B cell (primary cell): ENCODE measurements at regions not wholly inside any gene's neighbourhood (a gene's known extent, or its start where the extent isn't known, plus 50 kb on each side); places are given as distances from the start of the nearest gene placed in this dataset.

Source experiments
- ATAC-seq: fragments of 200-7000 bp; cut with Tn5 transposase; one replicate; pipeline ENCODE4 v1.10.0; 2021; ENCODE audit warnings: low read depth, mild to moderate bottlenecking, moderate number of reproducible peaks, moderate library complexity
- CTCF ChIA-PET: fragments of 350-600 bp; sonication (Branson Sonifier 250); formaldehyde crosslinking; loops from one replicate; lab custom pipeline; 2021; ENCODE audit warnings: antibody characterized with exemption, inconsistent platforms; lab: Charles Lee
- POLR2A ChIA-PET: fragments of 350-600 bp; sonication (Branson Sonifier 250); formaldehyde crosslinking; loops from one replicate; lab custom pipeline; 2021; ENCODE audit warnings: antibody characterized with exemption; lab: Charles Lee
- DNase-seq: peaks from one replicate; pipeline ENCODE4 v3.0.0; 2013
- H2AFZ ChIP-seq: 2 replicates; pipeline ENCODE4 v1.6.1; 2012; ENCODE audit warnings: mild to moderate bottlenecking, low read depth, low read length; ENCODE audit not compliant: insufficient read depth, poor library complexity, severe bottlenecking
- H3K27ac ChIP-seq, 2 donors: 1 replicate in 1 of 2; 2 replicates in 1 of 2; pipeline ENCODE4 v1.5.1; 2012 to 2013; ENCODE audit warnings: low read length in 2 of 2, mild to moderate bottlenecking in 2 of 2, moderate library complexity in 1 of 2
- H3K27me3 ChIP-seq, 4 experiments: fragments of 200-600 bp in 1 of 4; sonication (generic) in 1 of 4; replicated peaks in 1 of 4; 1 replicate in 2 of 4; 2 replicates in 2 of 4; pipeline versions ENCODE4 v1.6.1 to v1.7.0; 2013 to 2016; ENCODE audit warnings: low read length in 3 of 4, mild to moderate bottlenecking in 2 of 4, mixed read lengths in 1 of 4, moderate library complexity in 1 of 4; ENCODE audit not compliant: insufficient read depth in 4 of 4, control insufficient read depth in 3 of 4; ENCODE audit errors: control extremely low read depth in 1 of 4
- H3K36me3 ChIP-seq, 2 experiments: replicated peaks in 1 of 2; 1 replicate in 1 of 2; 2 replicates in 1 of 2; pipeline versions ENCODE4 v1.6.1 to v1.7.1; 2013; ENCODE audit warnings: low read length in 1 of 2; ENCODE audit not compliant: insufficient read depth in 2 of 2, control insufficient read depth in 1 of 2; ENCODE audit errors: control extremely low read depth in 1 of 2, extremely low read depth in 1 of 2
- H3K4me1 ChIP-seq, 2 donors: fragments of 200-600 bp in 1 of 2; sonication (generic) in 1 of 2; 1 replicate in 1 of 2; 2 replicates in 1 of 2; pipeline versions ENCODE4 v1.5.1 to v1.6.1; 2013 to 2017; ENCODE audit warnings: low read length in 2 of 2; ENCODE audit not compliant: control insufficient read depth in 2 of 2, insufficient read depth in 2 of 2
- H3K4me2 ChIP-seq: replicated peaks from 2 replicates; pipeline ENCODE3; 2012; ENCODE audit warnings: mild to moderate bottlenecking, low read depth, low read length; ENCODE audit not compliant: poor library complexity, severe bottlenecking
- H3K4me3 ChIP-seq, 5 experiments: fragments of 200-600 bp in 1 of 5; sonication (generic) in 1 of 5; 1 replicate in 3 of 5; 2 replicates in 2 of 5; pipeline versions ENCODE4 v1.5.1 to v1.7.0; 2011 to 2016; ENCODE audit warnings: low read length in 4 of 5, mild to moderate bottlenecking in 4 of 5, low read depth in 2 of 5, control low read depth in 1 of 5, moderate library complexity in 1 of 5; ENCODE audit not compliant: insufficient read depth in 1 of 5; ENCODE audit errors: control extremely low read depth in 1 of 5, extremely low read depth in 1 of 5
- H3K79me2 ChIP-seq: fragments of 200-600 bp; sonication (generic); one replicate; pipeline ENCODE4 v1.6.0; 2016; ENCODE audit warnings: low read length; ENCODE audit not compliant: control insufficient read depth, insufficient read depth
- H3K9ac ChIP-seq: fragments of 200-600 bp; sonication (generic); 2 replicates; pipeline ENCODE4 v1.6.1; 2017; ENCODE audit warnings: mild to moderate bottlenecking, low read length, moderate library complexity
- H3K9me3 ChIP-seq, 3 donors: one replicate each; pipeline versions ENCODE4 v1.6.1 to v1.7.1; 2013; ENCODE audit warnings: low read length in 2 of 3; ENCODE audit not compliant: control insufficient read depth in 2 of 3, insufficient read depth in 1 of 3; ENCODE audit errors: control extremely low read depth in 1 of 3
- H4K20me1 ChIP-seq: 2 replicates; pipeline ENCODE4 v1.6.0; 2012; ENCODE audit warnings: mild to moderate bottlenecking, low read length; ENCODE audit not compliant: insufficient read depth, control insufficient read depth, poor library complexity, severe bottlenecking
- H3K27ac Mint-ChIP-seq: one replicate; pipeline ENCODE4 v1.8.0; 2021; ENCODE audit warnings: mixed read lengths
- H3K27me3 Mint-ChIP-seq: one replicate; pipeline ENCODE4 v1.8.0; 2021; ENCODE audit warnings: mixed read lengths
- H3K4me1 Mint-ChIP-seq: one replicate; pipeline ENCODE4 v1.8.0; 2021; ENCODE audit warnings: mixed read lengths
- H3K4me3 Mint-ChIP-seq: one replicate; pipeline ENCODE4 v1.8.0; 2021; ENCODE audit warnings: mixed read lengths
- H3K9me3 Mint-ChIP-seq: one replicate; pipeline ENCODE4 v1.8.0; 2022; ENCODE audit warnings: mixed read lengths; ENCODE audit not compliant: insufficient read depth
- CTCF ChIP-seq: fragments of 200-600 bp; IDR thresholded peaks from one replicate; pipeline ENCODE4 v1.8.0; 2022; ENCODE audit warnings: antibody characterized with exemption, mild to moderate bottlenecking
- EZH2 ChIP-seq: IDR thresholded peaks from 2 replicates; pipeline ENCODE4 v1.6.1; 2012; ENCODE audit warnings: borderline replicate concordance, low read depth, mild to moderate bottlenecking, moderate library complexity, low read length; ENCODE audit not compliant: insufficient read depth, poor library complexity, severe bottlenecking
- WGBS: methylation state at CpG from one replicate; pipeline ENCODE4 v1.1.5; 2013; ENCODE audit warnings: missing lambda C conversion rate; ENCODE audit not compliant: insufficient coverage; 5-methylcytosine and 5-hydroxymethylcytosine counted together
- intact Hi-C: fragments of 100-400 bp; cut with micrococcal nuclease; formaldehyde crosslinking; loops from one replicate; pipeline ENCODE4 v1.10.0; 2022

DNA sequence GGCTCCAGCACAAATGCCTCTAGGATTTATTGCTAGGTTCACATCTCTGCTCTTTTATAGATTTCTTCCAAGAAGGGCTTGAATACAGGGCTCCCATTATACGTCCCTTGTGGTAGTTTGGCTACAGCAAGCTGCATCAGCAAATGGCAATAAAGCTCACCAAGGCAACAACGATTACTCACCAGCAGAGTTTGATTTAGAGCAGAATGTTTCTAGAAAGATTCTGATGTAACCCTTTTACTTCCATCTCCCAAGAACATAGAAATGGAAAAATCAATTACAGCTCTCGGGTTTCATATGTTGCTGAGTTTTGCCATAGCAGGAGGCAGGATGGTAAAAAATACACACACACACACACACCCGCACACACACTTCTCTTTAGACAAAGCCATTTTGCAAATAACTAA, 124.2 kb upstream of the TNPO1 start:
- peaks cover 29% of the 10 kb centered on the region for H3K27me3 Mint-ChIP-seq
- 100% methylated on average over 1 of the region's 4 CpGs for WGBS

DNA sequence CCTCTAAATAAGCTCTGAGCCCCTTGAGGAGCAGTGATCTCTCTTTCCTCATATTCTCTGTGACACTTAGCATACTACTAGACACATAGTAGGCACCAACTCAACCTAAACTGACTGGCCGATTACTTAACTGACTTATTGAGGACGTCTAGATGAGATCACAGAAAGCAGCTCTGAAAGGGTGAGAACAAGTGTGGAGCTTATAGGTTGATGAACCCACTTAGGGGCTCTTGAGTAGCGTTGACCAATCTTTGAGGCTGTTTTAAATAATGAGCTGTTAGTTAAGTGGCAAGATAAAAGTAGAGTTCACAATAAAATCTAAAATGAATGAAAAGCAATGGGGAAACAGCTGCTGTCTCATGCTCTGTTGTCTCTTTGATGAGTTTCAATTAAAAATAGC, 124.7 kb upstream of the TNPO1 start:
- peaks cover 29% of the 10 kb centered on the region for H3K27me3 Mint-ChIP-seq
- Histone ChIP-seq H3K36me3 (no peaks in the 10 kb centered on the region), H4K20me1 (no peaks in the 10 kb centered on the region), H3K4me1 (no peaks in the 10 kb centered on the region), H3K79me2 (no peaks in the 10 kb centered on the region), H3K9ac (no peak overlapping the region), H2AFZ (no peak overlapping the region), H3K4me3 (no peak overlapping the region), H3K4me2 (no peak overlapping the region), H3K27ac (no peak overlapping the region), H3K27me3 (peaks cover 0 to 4% (median 0%) of the 10 kb centered on the region in 4 experiments), H3K9me3 (no peaks in the 10 kb centered on the region)
- TF ChIP-seq CTCF: no peak
- TF ChIP-seq EZH2: no peak
- DNase-seq (no peak), ATAC-seq (no peak)
- CTCF ChIA-PET: no interaction called here
- H3K4me3 Mint-ChIP-seq: no peak overlapping the region
- intact Hi-C loops: no loop called here
- POLR2A ChIA-PET: no interaction called here
- H3K4me1 Mint-ChIP-seq: no peaks in the 10 kb centered on the region
- no peaks in the 10 kb centered on the region for H3K9me3 Mint-ChIP-seq
- 92% methylated on average over 2 of the region's 3 CpGs for WGBS
- no peak overlapping the region for H3K27ac Mint-ChIP-seq

More for the DNA sequence above, 124.2 kb upstream of the TNPO1 start:
- Histone ChIP-seq H3K4me3 (no peak overlapping the region), H3K79me2 (no peaks in the 10 kb centered on the region), H3K27me3 (peaks cover 0 to 4% (median 0%) of the 10 kb centered on the region in 4 experiments), H3K36me3 (no peaks in the 10 kb centered on the region), H4K20me1 (no peaks in the 10 kb centered on the region), H3K27ac (no peak overlapping the region), H3K9ac (no peak overlapping the region), H2AFZ (no peak overlapping the region), H3K4me2 (no peak overlapping the region), H3K4me1 (no peaks in the 10 kb centered on the region), H3K9me3 (no peaks in the 10 kb centered on the region)
- no peaks in the 10 kb centered on the region for H3K4me1 Mint-ChIP-seq
- H3K27ac Mint-ChIP-seq: no peak overlapping the region
- DNase-seq: no peak
- CTCF ChIA-PET: no interaction called here
- POLR2A ChIA-PET: no interaction called here
- no peak for ATAC-seq
- intact Hi-C loops: no loop called here
- no peaks in the 10 kb centered on the region for H3K9me3 Mint-ChIP-seq
- TF ChIP-seq EZH2 (no peak), CTCF (no peak)
- H3K4me3 Mint-ChIP-seq: no peak overlapping the region
